H7 (cell line): ENCODE measurements at regions not wholly inside any gene's neighbourhood (a gene's known extent, or its start where the extent isn't known, plus 50 kb on each side); places are given as distances from the start of the nearest gene placed in this dataset.
"Not testable (repeated sequence)": the region's sequence is repeated elsewhere in the genome, so short reads cannot be mapped to it uniquely, and the experiment has no call there.

Source experiments
- DNase-seq: peaks from one replicate; pipeline ENCODE4 v3.0.0; 2012
- H3K27me3 ChIP-seq: 2 replicates; pipeline ENCODE4 v1.6.0; 2011; ENCODE audit warnings: mild to moderate bottlenecking, low read length; ENCODE audit not compliant: control insufficient read depth, insufficient read depth
- H3K36me3 ChIP-seq: replicated peaks from 2 replicates; pipeline ENCODE4 v1.5.1; 2011; ENCODE audit warnings: low read length; ENCODE audit not compliant: control insufficient read depth, insufficient read depth
- H3K4me3 ChIP-seq: 2 replicates; pipeline ENCODE4 v1.5.1; 2011; ENCODE audit warnings: low read depth, mild to moderate bottlenecking, control low read depth, low read length, moderate library complexity; ENCODE audit not compliant: insufficient read depth

GRCh38 chr9:38326122-38326521 is 66.4 kb upstream of the ALDH1B1 start:
- H3K27me3 ChIP-seq, result no peaks in the 10 kb centered on the region
- H3K4me3 ChIP-seq, result no peak overlapping the region
- no peak for DNase-seq
- H3K36me3 ChIP-seq, result no peaks in the 10 kb centered on the region

GRCh38 chr9:38324213-38324612 is 68.3 kb upstream of the ALDH1B1 start:
- H3K36me3 ChIP-seq, H3K4me3 ChIP-seq, DNase-seq, H3K27me3 ChIP-seq: not testable (repeated sequence)

- DNase-seq, result no peak
- Histone ChIP-seq H3K27me3 (no peaks in the 10 kb centered on the region), H3K4me3 (no peak overlapping the region), H3K36me3 (no peaks in the 10 kb centered on the region)
Measured at GRCh38 chr9:38322937-38323336, 69.6 kb upstream of the ALDH1B1 start.

- Histone ChIP-seq H3K36me3 (no peaks in the 10 kb centered on the region), H3K27me3 (0 out of 2 replicates have a peak, but pooled peaks cover 3% of the 10 kb centered on the region), H3K4me3 (no peak overlapping the region)
- DNase-seq, result no peak
Measured at GRCh38 chr9:38319496-38320173, 72.9 kb upstream of the ALDH1B1 start.

- DNase-seq, result no peak
- Histone ChIP-seq H3K27me3 (peaks cover 3% of the 10 kb centered on the region; the same call in 1 of the 2 replicates), H3K4me3 (no peak overlapping the region), H3K36me3 (no peaks in the 10 kb centered on the region)
Measured at GRCh38 chr9:38318759-38319495, 73.6 kb upstream of the ALDH1B1 start.

GRCh38 chr9:38316166-38316780 is 76.2 kb upstream of the ALDH1B1 start:
- Histone ChIP-seq H3K36me3 (no peaks in the 10 kb centered on the region), H3K4me3 (no peak overlapping the region), H3K27me3 (peaks cover 3% of the 10 kb centered on the region; the same call in 1 of the 2 replicates)
- no peak for DNase-seq

GRCh38 chr9:38315085-38315595 is 77.4 kb upstream of the ALDH1B1 start:
- no peak for DNase-seq
- no peak overlapping the region for H3K4me3 ChIP-seq
- H3K36me3 ChIP-seq, result no peaks in the 10 kb centered on the region
- H3K27me3 ChIP-seq, result peaks cover 3% of the 10 kb centered on the region

GRCh38 chr9:38313421-38313820 is 79.1 kb upstream of the ALDH1B1 start:
- Histone ChIP-seq H3K4me3 (no peak overlapping the region), H3K36me3 (no peaks in the 10 kb centered on the region), H3K27me3 (peaks cover 3% of the 10 kb centered on the region)
- no peak for DNase-seq

GRCh38 chr9:38312406-38312805 is 80.1 kb upstream of the ALDH1B1 start:
- DNase-seq, result no peak
- Histone ChIP-seq H3K27me3 (peaks cover 3% of the 10 kb centered on the region), H3K4me3 (no peak overlapping the region), H3K36me3 (no peaks in the 10 kb centered on the region)

GRCh38 chr9:38311382-38312270 is 80.9 kb upstream of the ALDH1B1 start:
- H3K27me3 ChIP-seq, result peaks cover 3% of the 10 kb centered on the region
- DNase-seq, result peak; percentile 68
- H3K36me3 ChIP-seq, result no peaks in the 10 kb centered on the region
- H3K4me3 ChIP-seq, result no peak overlapping the region

- DNase-seq, result no peak
- no peaks in the 10 kb centered on the region for H3K36me3 ChIP-seq
- no peaks in the 10 kb centered on the region; the same call in none of the 2 replicates for H3K27me3 ChIP-seq
- H3K4me3 ChIP-seq, result no peak overlapping the region
Measured at GRCh38 chr9:38309324-38310195, 82.9 kb upstream of the ALDH1B1 start.

GRCh38 chr9:38308136-38308535 is 84.4 kb upstream of the ALDH1B1 start:
- no peak overlapping the region for H3K4me3 ChIP-seq
- no peak for DNase-seq
- no peaks in the 10 kb centered on the region; the same call in 1 of the 2 replicates for H3K27me3 ChIP-seq
- no peaks in the 10 kb centered on the region for H3K36me3 ChIP-seq

- H3K4me3 ChIP-seq, result no peak overlapping the region
- no peaks in the 10 kb centered on the region for H3K36me3 ChIP-seq
- no peak for DNase-seq
- H3K27me3 ChIP-seq, result no peaks in the 10 kb centered on the region; the same call in 1 of the 2 replicates
Measured at GRCh38 chr9:38306899-38307298, 85.6 kb upstream of the ALDH1B1 start.
